ENCODE measurements at regions not wholly inside any gene's neighbourhood (a gene's known extent, or its start where the extent isn't known, plus 50 kb on each side); places are given as distances from the start of the nearest gene placed in this dataset.
"Not testable (repeated sequence)": the region's sequence is repeated elsewhere in the genome, so short reads cannot be mapped to it uniquely, and the experiment has no call there.

- DNase-seq (ENCODE audit: low read depth in 4 of 4, low spot score in 2 of 4), result no peak
These were observed 619.8 kb upstream of the TBX3 start for GRCh38 chr12:115303723-115304309.

GRCh38 chr12:115297445-115297844 lies 613.5 kb upstream of the TBX3 start:
- no peak for DNase-seq (ENCODE audit: low read depth in 4 of 4, low spot score in 2 of 4)

GRCh38 chr12:115296613-115297198 lies 612.7 kb upstream of the TBX3 start:
- no peak for DNase-seq (ENCODE audit: low read depth in 4 of 4, low spot score in 2 of 4)

- DNase-seq (ENCODE audit: low read depth in 4 of 4, low spot score in 2 of 4), result no peak
These were observed 611.9 kb upstream of the TBX3 start for GRCh38 chr12:115295886-115296285.

GRCh38 chr12:115294453-115295133 lies 610.6 kb upstream of the TBX3 start:
- DNase-seq (ENCODE audit: low read depth in 4 of 4, low spot score in 2 of 4), result no peak

GRCh38 chr12:115285429-115285828 lies 601.5 kb upstream of the TBX3 start:
- DNase-seq (ENCODE audit: low read depth in 4 of 4, low spot score in 2 of 4), result not testable (repeated sequence)

- DNase-seq (ENCODE audit: low read depth in 4 of 4, low spot score in 2 of 4), result no peak
These were observed 589.5 kb upstream of the TBX3 start for GRCh38 chr12:115273456-115273855.

GRCh38 chr12:115268451-115268850 lies 584.5 kb upstream of the TBX3 start:
- no peak for DNase-seq (ENCODE audit: low read depth in 4 of 4, low spot score in 2 of 4)

- DNase-seq (ENCODE audit: low read depth in 4 of 4, low spot score in 2 of 4), result no peak
These were observed 583.9 kb upstream of the TBX3 start for GRCh38 chr12:115267891-115268290.

- no peak for DNase-seq (ENCODE audit: low read depth in 4 of 4, low spot score in 2 of 4)
These were observed 583.5 kb upstream of the TBX3 start for GRCh38 chr12:115267464-115267863.

- DNase-seq (ENCODE audit: low read depth in 4 of 4, low spot score in 2 of 4), result no peak
These were observed 580.6 kb upstream of the TBX3 start for GRCh38 chr12:115264605-115265004.

GRCh38 chr12:115261691-115262398 lies 577.9 kb upstream of the TBX3 start:
- DNase-seq (ENCODE audit: low read depth in 4 of 4, low spot score in 2 of 4), result no peak

GRCh38 chr12:115260762-115261675 lies 577.0 kb upstream of the TBX3 start:
- DNase-seq (ENCODE audit: low read depth in 4 of 4, low spot score in 2 of 4), result no peak

GRCh38 chr12:115259968-115260747 lies 576.2 kb upstream of the TBX3 start:
- no peak for DNase-seq (ENCODE audit: low read depth in 4 of 4, low spot score in 2 of 4)

- DNase-seq (ENCODE audit: low read depth in 4 of 4, low spot score in 2 of 4), result no peak
These were observed 573.8 kb upstream of the TBX3 start for GRCh38 chr12:115257791-115258190.

- no peak for DNase-seq (ENCODE audit: low read depth in 4 of 4, low spot score in 2 of 4)
These were observed 572.0 kb upstream of the TBX3 start for GRCh38 chr12:115255962-115256361.

- no peak for DNase-seq (ENCODE audit: low read depth in 4 of 4, low spot score in 2 of 4)
These were observed 571.3 kb upstream of the TBX3 start for GRCh38 chr12:115255257-115255656.

- no peak for DNase-seq (ENCODE audit: low read depth in 4 of 4, low spot score in 2 of 4)
These were observed 569.1 kb upstream of the TBX3 start for GRCh38 chr12:115253049-115253448.

GRCh38 chr12:115251727-115252126 lies 567.8 kb upstream of the TBX3 start:
- no peak for DNase-seq (ENCODE audit: low read depth in 4 of 4, low spot score in 2 of 4)
